ENCODE measurements at regions not wholly inside any gene's neighbourhood (a gene's known extent, or its start where the extent isn't known, plus 50 kb on each side); places are given as distances from the start of the nearest gene placed in this dataset.

DNA sequence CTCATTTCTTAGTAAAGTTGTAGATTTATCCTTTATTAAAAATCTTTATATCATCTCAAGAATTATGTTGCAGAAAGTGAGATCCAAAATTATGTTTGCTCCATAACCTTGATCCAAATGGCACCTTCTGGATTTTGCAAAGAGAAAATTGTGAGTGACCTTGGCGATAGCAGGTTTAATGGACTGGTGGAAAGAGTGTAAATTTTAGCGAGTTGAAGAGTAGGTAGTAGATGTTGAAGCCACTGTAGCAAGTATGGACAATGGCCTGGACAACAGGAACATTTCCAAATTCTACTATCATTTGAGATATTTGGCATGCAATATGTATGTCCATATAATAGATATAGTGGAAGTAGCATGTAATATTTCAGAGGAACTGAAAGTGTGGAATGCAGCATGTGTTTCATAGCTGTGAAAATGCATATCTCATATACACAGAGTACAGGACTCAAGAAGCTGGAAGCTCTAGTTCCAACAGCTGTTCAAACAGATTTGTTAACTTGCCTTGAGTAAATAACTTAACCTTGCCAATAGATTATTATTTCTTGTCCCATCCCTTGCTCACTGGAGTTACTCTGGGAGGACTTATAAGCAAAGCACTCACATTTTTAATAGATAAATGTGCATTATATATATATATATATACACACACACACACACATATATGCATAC, 152.5 kb upstream of the TLL1 start:
- Histone ChIP-seq H3K9ac (no peak overlapping the region), H2AFZ (no peak overlapping the region), H3K4me2 (ENCODE audit: low read length) (no peak overlapping the region), H3K4me3 (ENCODE audit: low read depth, low read length) (no peak overlapping the region), H3K4me1 (no peaks in the 10 kb centered on the region), H3K36me3 (ENCODE audit: control insufficient read depth, insufficient read depth, low read length) (no peaks in the 10 kb centered on the region), H3K27ac (no peak overlapping the region), H3K9me3 (ENCODE audit: control insufficient read depth, low read length) (no peaks in the 10 kb centered on the region), H3K79me2 (no peaks in the 10 kb centered on the region), H3K27me3 (ENCODE audit: control insufficient read depth, insufficient read depth, low read length) (no peaks in the 10 kb centered on the region)
- no peak for TF ChIP-seq CTCF (IDR thresholded peaks at IDR 0.05)

- Histone ChIP-seq H3K4me1 (no peaks in the 10 kb centered on the region), H3K27me3 (ENCODE audit: control insufficient read depth, insufficient read depth, low read length) (no peaks in the 10 kb centered on the region), H3K9me3 (ENCODE audit: control insufficient read depth, low read length) (no peaks in the 10 kb centered on the region), H3K4me3 (ENCODE audit: low read depth, low read length) (no peak overlapping the region), H3K79me2 (no peaks in the 10 kb centered on the region), H3K9ac (no peak overlapping the region), H3K36me3 (ENCODE audit: control insufficient read depth, insufficient read depth, low read length) (no peaks in the 10 kb centered on the region), H2AFZ (no peak overlapping the region), H3K27ac (no peak overlapping the region), H3K4me2 (ENCODE audit: low read length) (no peak overlapping the region)
- no peak for TF ChIP-seq CTCF (IDR thresholded peaks at IDR 0.05)
Observed at GRCh38 chr4:165721815-165722214, 151.2 kb upstream of the TLL1 start.

- no peak for TF ChIP-seq CTCF (IDR thresholded peaks at IDR 0.05)
- H3K27ac ChIP-seq: no peak overlapping the region
- H3K9me3 ChIP-seq (ENCODE audit: control insufficient read depth, low read length): no peaks in the 10 kb centered on the region
- no peaks in the 10 kb centered on the region for H3K4me1 ChIP-seq
- H2AFZ ChIP-seq: no peak overlapping the region
- no peak overlapping the region for H3K4me2 ChIP-seq (ENCODE audit: low read length)
- H3K9ac ChIP-seq: no peak overlapping the region
- H3K4me3 ChIP-seq (ENCODE audit: low read depth, low read length): no peak overlapping the region
- H3K79me2 ChIP-seq: no peaks in the 10 kb centered on the region
- no peaks in the 10 kb centered on the region for H3K36me3 ChIP-seq (ENCODE audit: control insufficient read depth, insufficient read depth, low read length)
- no peaks in the 10 kb centered on the region for H3K27me3 ChIP-seq (ENCODE audit: control insufficient read depth, insufficient read depth, low read length)
Observed at GRCh38 chr4:165723051-165723795, 149.8 kb upstream of the TLL1 start.

DNA sequence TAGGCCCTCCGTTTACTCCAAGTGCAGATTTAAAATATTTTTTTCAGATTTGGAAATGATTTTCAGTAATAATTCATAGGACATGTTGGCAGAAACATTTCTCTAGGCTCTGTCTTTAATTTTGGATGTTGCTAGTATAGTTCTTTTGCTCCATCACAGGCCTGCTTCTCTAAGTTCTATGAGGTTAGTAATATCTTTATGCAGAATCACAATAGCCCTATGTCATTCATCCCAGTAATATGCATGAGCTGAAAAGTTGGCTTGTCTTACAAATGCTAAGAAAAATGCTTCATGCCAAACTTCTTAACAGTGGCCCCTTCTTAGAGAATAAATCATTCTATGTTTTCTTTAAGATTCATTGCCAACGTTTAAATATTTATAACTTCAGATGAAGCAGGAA, 148.3 kb upstream of the TLL1 start:
- H3K9me3 ChIP-seq (ENCODE audit: control insufficient read depth, low read length): no peaks in the 10 kb centered on the region

More for the DNA sequence above, 148.3 kb upstream of the TLL1 start:
- no peak overlapping the region for H3K27ac ChIP-seq
- H3K36me3 ChIP-seq (ENCODE audit: control insufficient read depth, insufficient read depth, low read length): no peaks in the 10 kb centered on the region
- TF ChIP-seq CTCF (IDR thresholded peaks at IDR 0.05): no peak
- H3K79me2 ChIP-seq: no peaks in the 10 kb centered on the region
- H3K4me3 ChIP-seq (ENCODE audit: low read depth, low read length): no peak overlapping the region
- H3K9ac ChIP-seq: no peak overlapping the region
- H3K4me1 ChIP-seq: no peaks in the 10 kb centered on the region
- no peaks in the 10 kb centered on the region for H3K27me3 ChIP-seq (ENCODE audit: control insufficient read depth, insufficient read depth, low read length)
- no peak overlapping the region for H3K4me2 ChIP-seq (ENCODE audit: low read length)
- H2AFZ ChIP-seq: no peak overlapping the region

All from parathyroid adenoma (tissue), 2 donors.